ENCODE measurements at regions not wholly inside any gene's neighbourhood (a gene's known extent, or its start where the extent isn't known, plus 50 kb on each side); places are given as distances from the start of the nearest gene placed in this dataset.

DNA sequence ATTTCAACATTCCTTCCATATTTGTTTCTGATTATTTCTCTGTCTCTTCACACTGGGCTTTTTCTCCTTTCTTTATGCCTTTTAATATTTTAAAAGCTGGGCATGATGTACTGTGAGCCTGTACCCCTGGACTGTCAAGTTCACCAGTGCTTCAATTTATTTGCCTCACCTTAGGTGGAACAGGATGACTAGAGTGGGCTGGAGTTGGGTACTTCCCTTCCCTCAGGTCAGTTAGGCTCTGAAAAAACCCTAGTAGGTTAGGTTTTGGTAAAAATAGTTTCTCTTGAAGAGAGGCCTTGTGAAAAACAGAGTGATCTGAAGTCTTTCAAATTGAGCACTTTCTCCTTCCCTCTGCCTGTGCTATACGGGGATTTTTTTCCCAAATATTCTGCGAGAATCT is 163.0 kb upstream of the LYPLAL1 start:
- Histone ChIP-seq H3K4me1 (ENCODE audit: control insufficient read depth, extremely low read depth, insufficient read depth, low read length) (no peaks in the 10 kb centered on the region), H2AFZ (ENCODE audit: low read length) (no peak overlapping the region), H3K79me2 (ENCODE audit: control insufficient read depth, insufficient read depth, low read length) (no peaks in the 10 kb centered on the region), H3K4me3 (replicated peaks in 1 of 4; ENCODE audit: control extremely low read depth in 1 of 4, insufficient read depth in 1 of 4, low read depth in 3 of 4, low read length in 4 of 4) (no peak overlapping the region), H3K9me3 (ENCODE audit: control insufficient read depth, insufficient read depth, low read depth, low read length) (no peaks in the 10 kb centered on the region), H3K4me2 (ENCODE audit: extremely low read depth, insufficient read depth, low read length) (no peak overlapping the region), H4K20me1 (ENCODE audit: control insufficient read depth, extremely low read depth, insufficient read depth, low read length) (no peaks in the 10 kb centered on the region), H3K9ac (ENCODE audit: insufficient read depth, low read length) (no peak overlapping the region), H3K36me3 (ENCODE audit: control insufficient read depth, insufficient read depth, low read length) (no peaks in the 10 kb centered on the region), H3K27me3 (ENCODE audit: control insufficient read depth, insufficient read depth, low read length) (no peaks in the 10 kb centered on the region), H3K27ac (ENCODE audit: insufficient read depth, low read length) (no peak overlapping the region)
- TF ChIP-seq, protein P1, sequence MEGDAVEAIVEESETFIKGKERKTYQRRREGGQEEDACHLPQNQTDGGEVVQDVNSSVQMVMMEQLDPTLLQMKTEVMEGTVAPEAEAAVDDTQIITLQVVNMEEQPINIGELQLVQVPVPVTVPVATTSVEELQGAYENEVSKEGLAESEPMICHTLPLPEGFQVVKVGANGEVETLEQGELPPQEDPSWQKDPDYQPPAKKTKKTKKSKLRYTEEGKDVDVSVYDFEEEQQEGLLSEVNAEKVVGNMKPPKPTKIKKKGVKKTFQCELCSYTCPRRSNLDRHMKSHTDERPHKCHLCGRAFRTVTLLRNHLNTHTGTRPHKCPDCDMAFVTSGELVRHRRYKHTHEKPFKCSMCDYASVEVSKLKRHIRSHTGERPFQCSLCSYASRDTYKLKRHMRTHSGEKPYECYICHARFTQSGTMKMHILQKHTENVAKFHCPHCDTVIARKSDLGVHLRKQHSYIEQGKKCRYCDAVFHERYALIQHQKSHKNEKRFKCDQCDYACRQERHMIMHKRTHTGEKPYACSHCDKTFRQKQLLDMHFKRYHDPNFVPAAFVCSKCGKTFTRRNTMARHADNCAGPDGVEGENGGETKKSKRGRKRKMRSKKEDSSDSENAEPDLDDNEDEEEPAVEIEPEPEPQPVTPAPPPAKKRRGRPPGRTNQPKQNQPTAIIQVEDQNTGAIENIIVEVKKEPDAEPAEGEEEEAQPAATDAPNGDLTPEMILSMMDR (conservative IDR thresholded peaks at IDR 0.05 in 1 of 2, IDR thresholded peaks at IDR 0.05 in 1 of 2; ENCODE audit: low read depth in 1 of 2, low read length in 2 of 2) = no peak
- TF ChIP-seq EZH2 (IDR thresholded peaks at IDR 0.05; ENCODE audit: low read length, missing control alignments) = no peak
- DNase-seq (ENCODE audit: low read depth in 2 of 2) = no peak

DNA sequence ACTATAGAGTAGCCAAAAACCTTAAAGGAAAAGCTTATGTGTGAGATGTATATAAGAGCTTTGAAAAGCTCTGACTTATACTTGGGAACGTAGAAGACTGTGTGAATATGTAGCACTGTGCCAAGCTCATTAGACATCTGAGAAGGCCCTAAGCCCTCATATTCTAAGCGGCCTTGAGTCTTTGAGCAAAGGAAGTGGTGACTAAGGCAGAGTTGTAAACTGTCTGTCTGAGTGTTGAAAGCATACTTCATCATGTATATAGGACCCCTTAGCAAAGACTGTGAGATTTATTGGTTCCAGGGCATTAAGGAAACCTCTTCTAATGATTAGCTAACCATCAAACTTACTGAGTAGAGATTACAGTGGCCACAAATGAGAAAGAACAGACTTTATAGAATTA is 153.3 kb upstream of the LYPLAL1 start:
- TF ChIP-seq EZH2 (IDR thresholded peaks at IDR 0.05; ENCODE audit: low read length, missing control alignments) = no peak
- TF ChIP-seq, protein P1 (conservative IDR thresholded peaks at IDR 0.05 in 1 of 2, IDR thresholded peaks at IDR 0.05 in 1 of 2; ENCODE audit: low read depth in 1 of 2, low read length in 2 of 2) = no peak
- no peaks in the 10 kb centered on the region for H3K4me1 ChIP-seq (ENCODE audit: control insufficient read depth, extremely low read depth, insufficient read depth, low read length)
- H4K20me1 ChIP-seq (ENCODE audit: control insufficient read depth, extremely low read depth, insufficient read depth, low read length) = no peaks in the 10 kb centered on the region

DNA sequence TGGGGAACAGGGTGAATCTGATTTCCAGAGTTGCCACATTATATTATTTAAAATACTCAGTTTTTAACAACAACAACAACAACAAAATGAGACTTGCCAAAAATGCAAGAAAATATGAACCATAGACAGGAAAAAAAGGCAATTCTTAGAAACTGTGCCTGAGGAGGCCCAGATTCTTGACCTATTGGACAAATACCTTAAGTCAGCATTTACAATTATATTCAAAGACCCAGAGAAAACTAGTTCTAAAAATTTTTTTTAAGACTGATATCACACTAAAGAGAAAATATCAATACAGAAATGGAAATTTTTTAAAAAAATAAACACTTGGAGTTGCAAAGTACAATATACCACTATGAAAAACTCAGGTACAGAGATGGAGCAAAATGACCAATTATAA is 152.8 kb upstream of the LYPLAL1 start:
- no peaks in the 10 kb centered on the region for H3K79me2 ChIP-seq (ENCODE audit: control insufficient read depth, insufficient read depth, low read length)
- H3K36me3 ChIP-seq (ENCODE audit: control insufficient read depth, insufficient read depth, low read length) = no peaks in the 10 kb centered on the region
- no peak overlapping the region for H2AFZ ChIP-seq (ENCODE audit: low read length)
- H3K9ac ChIP-seq (ENCODE audit: insufficient read depth, low read length) = no peak overlapping the region
- no peak overlapping the region for H3K4me3 ChIP-seq (replicated peaks in 1 of 4; ENCODE audit: control extremely low read depth in 1 of 4, insufficient read depth in 1 of 4, low read depth in 3 of 4, low read length in 4 of 4)
- H3K4me1 ChIP-seq (ENCODE audit: control insufficient read depth, extremely low read depth, insufficient read depth, low read length) = no peaks in the 10 kb centered on the region
- no peaks in the 10 kb centered on the region for H3K27me3 ChIP-seq (ENCODE audit: control insufficient read depth, insufficient read depth, low read length)
- TF ChIP-seq, protein P1 (conservative IDR thresholded peaks at IDR 0.05 in 1 of 2, IDR thresholded peaks at IDR 0.05 in 1 of 2; ENCODE audit: low read depth in 1 of 2, low read length in 2 of 2) = no peak
- TF ChIP-seq EZH2 (IDR thresholded peaks at IDR 0.05; ENCODE audit: low read length, missing control alignments) = no peak
- H4K20me1 ChIP-seq (ENCODE audit: control insufficient read depth, extremely low read depth, insufficient read depth, low read length) = no peaks in the 10 kb centered on the region
- no peak for DNase-seq (ENCODE audit: low read depth in 2 of 2)
- no peak overlapping the region for H3K27ac ChIP-seq (ENCODE audit: insufficient read depth, low read length)
- H3K4me2 ChIP-seq (ENCODE audit: extremely low read depth, insufficient read depth, low read length) = no peak overlapping the region
- H3K9me3 ChIP-seq (ENCODE audit: control insufficient read depth, insufficient read depth, low read depth, low read length) = no peaks in the 10 kb centered on the region

More for the DNA sequence above, 153.3 kb upstream of the LYPLAL1 start:
- no peak overlapping the region for H3K4me3 ChIP-seq (replicated peaks in 1 of 4; ENCODE audit: control extremely low read depth in 1 of 4, insufficient read depth in 1 of 4, low read depth in 3 of 4, low read length in 4 of 4)
- no peaks in the 10 kb centered on the region for H3K27me3 ChIP-seq (ENCODE audit: control insufficient read depth, insufficient read depth, low read length)
- no peaks in the 10 kb centered on the region for H3K79me2 ChIP-seq (ENCODE audit: control insufficient read depth, insufficient read depth, low read length)
- H3K9me3 ChIP-seq (ENCODE audit: control insufficient read depth, insufficient read depth, low read depth, low read length) = no peaks in the 10 kb centered on the region
- no peak overlapping the region for H2AFZ ChIP-seq (ENCODE audit: low read length)
- no peak overlapping the region for H3K27ac ChIP-seq (ENCODE audit: insufficient read depth, low read length)
- no peaks in the 10 kb centered on the region for H3K36me3 ChIP-seq (ENCODE audit: control insufficient read depth, insufficient read depth, low read length)
- peak in 1 of 2 donors; percentile 20 for DNase-seq (ENCODE audit: low read depth in 2 of 2)
- no peak overlapping the region for H3K4me2 ChIP-seq (ENCODE audit: extremely low read depth, insufficient read depth, low read length)
- no peak overlapping the region for H3K9ac ChIP-seq (ENCODE audit: insufficient read depth, low read length)
